ENCODE measurements at regions not wholly inside any gene's neighbourhood (a gene's known extent, or its start where the extent isn't known, plus 50 kb on each side); places are given as distances from the start of the nearest gene placed in this dataset.

DNA sequence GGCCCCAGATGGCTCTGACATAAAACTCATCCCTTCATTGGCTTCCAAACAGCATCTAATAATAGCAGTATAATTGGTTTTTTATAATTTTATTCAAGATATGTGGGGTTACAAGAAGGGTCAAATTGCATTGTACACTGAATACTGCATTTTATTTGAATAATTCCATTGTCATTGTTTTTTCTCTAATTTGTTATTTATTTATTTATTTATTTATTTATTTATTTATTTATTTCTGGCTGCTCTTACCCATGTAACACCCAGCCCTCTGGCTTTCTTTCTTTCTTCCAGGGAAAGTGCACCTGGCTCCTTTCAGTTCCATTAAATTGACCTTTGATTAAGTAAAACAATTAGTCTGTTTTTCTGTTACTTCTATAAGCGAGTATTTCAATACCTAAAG, 210.1 kb downstream of the CDH9 start:
- DNase-seq: no peak

DNA sequence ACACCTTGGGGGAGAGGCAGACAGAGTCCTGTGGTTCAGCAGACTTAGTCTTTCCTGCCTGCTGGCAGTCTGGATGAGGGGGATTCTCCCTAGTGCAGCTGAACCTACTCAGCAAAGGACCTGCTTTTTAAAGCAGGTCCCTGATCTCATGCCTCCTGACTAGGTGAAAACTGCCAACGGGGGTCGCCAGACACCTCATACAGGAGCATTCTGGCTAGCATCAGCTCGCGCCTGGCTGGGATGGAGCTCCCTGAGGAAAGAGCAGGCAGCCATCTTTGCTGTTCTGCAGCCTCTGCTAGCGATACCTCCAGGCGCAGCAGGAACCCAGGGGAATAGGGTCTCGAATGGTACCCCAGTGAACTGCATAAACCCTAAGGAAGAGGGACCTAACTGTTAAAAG, 225.2 kb downstream of the CDH9 start:
- no peak for DNase-seq

DNA sequence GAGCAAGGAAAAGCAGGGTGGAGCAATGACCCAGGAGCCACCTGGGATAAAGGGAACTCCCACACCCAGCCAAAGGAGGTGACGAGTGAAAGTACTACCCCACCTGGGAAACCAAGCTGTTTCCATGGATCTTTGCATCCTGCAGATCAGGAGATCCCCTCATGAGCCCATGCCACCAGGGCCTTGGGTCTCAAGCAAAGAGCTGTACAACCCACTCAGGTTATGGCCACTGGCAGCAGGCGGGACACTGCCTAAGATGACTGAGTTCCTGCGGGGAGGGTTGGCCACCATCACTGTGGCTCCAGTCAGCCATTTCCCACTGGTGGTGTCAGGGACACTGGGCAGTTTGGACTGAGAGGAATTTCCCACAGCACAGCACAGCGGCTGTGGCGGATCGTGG, 225.7 kb downstream of the CDH9 start:
- DNase-seq: no peak

- no peak for DNase-seq
Observed at GRCh38 chr5:26807231-26808199, 230.9 kb downstream of the CDH9 start.

DNA sequence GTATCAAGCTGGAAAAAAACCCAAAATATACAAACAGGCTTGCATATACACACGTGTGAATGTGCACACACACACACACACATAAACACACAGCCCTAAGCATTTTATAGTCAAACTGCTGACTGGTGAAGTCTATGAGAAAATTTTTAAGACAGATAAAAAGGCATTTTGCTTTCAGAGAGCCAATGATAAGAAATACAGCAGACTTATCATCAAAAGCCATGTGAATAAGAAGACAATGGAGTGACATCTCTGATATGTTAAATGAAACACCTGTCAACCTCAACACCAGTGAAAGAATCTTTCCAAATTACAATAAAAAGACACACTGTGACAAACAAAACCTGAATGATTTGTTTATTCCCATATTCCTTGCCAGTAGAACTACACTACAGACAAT, 233.3 kb downstream of the CDH9 start:
- DNase-seq: no peak

GRCh38 chr5:26802944-26803343, 235.4 kb downstream of the CDH9 start:
- no peak for DNase-seq

DNA sequence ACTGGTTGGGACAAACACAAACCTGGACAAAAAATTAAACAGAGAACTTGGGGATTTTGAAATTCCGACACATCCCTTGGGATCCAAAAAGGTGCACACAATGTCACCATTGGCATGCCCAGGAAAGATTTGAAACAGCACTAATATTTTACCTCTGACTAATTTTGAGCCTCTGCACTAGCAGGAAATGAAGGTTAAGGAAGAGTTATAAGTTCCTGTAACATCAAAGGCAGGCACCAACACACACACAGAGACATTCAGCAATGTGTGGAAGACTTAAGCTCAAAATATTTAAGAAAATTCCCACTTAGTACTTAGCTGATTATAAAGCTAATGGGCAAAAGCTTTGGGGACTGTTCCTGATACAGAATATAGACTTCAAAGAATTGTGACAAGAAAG, 247.0 kb downstream of the CDH9 start:
- DNase-seq: no peak

- no peak for DNase-seq
Observed at GRCh38 chr5:26791021-26791420, 247.4 kb downstream of the CDH9 start.

DNA sequence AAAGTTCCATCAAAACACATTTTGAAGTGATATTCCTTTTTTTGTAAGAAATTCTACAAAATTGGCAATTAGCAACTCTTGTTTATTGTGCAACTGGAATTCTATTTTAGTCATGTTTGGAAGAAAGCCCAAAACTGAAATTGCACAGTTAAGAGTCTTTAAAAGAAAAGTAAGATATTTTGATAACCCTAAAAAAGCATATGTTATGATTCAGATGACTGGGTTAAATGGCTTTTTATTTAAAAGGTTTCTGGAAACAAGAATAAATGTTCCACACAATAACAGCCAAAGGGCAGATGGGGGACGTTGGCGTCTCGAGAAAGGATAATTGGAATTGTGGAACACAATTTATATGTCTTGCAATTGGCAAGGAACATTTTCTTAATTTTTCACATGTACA, 275.2 kb downstream of the CDH9 start:
- no peak for DNase-seq

DNA sequence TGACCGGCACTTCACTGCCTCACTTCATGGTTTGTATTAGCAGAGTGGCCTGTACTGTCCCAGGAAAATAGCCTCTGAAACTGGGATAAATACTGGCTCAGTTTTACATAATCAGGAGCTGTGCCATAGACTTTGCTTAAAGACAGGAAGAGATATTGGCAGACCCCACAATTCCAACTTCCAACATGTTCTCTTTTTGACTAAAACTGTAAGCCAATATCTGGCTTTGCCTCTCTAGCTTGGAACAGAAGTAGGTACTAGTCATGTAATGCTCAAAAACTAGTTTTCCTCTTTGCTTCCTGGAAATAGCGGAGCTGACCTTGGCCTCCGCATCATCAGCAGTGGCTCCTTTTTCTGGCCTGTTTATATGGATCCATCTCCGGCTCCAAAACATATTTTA, 276.9 kb downstream of the CDH9 start:
- no peak for DNase-seq

- DNase-seq: no peak
Observed at GRCh38 chr5:26761045-26761444, 277.3 kb downstream of the CDH9 start.

DNA sequence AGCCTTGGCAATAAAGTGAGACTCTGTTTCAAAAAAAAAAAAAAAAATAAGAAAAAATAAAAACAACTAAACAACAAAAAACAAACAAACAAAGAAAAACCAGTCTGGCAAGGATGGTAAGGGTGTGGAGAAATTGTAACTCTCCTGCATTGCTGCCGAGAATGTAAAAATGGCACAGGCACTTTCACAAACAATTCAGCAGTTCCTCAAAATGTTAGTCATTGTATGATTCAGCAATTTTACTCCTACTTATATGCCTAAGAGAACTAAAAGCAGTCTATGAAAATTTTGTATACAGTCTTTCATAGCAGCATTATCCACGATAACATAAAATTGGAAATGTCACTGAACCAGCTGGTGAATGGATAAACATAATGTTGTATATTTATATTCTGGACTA, 280.4 kb downstream of the CDH9 start:
- DNase-seq: no peak

GRCh38 chr5:26749829-26750228, 288.6 kb downstream of the CDH9 start:
- DNase-seq: no peak

GRCh38 chr5:26740182-26740581, 298.2 kb downstream of the CDH9 start:
- no peak for DNase-seq

DNA sequence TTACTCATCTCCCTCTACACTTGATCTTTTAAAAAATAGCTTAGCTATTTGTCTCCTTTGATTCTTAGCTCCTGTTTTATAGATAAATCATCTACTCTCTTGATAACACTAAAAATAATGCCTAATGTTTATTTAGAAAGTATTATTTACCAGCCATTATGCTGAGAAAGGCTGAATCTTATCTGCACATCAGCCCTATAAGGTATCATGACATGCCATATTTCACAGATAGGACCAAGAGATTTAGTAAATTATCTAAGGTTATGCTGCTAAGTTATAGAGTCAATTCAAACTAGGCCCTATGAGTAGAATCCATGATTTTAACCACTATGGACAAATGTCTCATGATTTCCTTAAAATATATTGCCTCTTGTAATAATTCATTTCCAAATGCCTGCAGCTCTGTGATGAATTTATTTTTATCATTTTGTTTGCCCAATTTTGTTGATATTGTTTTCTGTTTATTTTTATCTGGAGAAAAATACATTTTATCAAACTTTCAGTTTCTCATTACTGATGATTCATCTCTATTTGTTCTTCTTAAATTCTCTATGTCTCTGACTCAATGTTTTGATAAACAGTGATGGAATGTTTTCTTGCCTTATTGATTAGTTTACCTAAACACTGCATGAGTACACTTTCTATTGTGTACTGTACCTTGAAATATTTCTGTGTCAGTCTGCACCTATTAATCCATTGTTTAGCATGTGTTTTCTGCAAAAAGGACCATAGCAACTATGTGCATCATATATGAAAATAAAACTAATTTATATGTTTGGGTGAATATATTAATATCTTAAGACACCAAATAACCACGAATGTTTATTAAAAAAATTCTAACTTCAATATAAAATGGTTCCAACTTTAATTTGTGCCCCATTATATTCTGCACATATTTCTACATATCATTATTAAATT, 300.8 kb downstream of the CDH9 start:
- no peak for DNase-seq

- no peak for DNase-seq
Observed at GRCh38 chr5:26727916-26728315, 310.5 kb downstream of the CDH9 start.

DNA sequence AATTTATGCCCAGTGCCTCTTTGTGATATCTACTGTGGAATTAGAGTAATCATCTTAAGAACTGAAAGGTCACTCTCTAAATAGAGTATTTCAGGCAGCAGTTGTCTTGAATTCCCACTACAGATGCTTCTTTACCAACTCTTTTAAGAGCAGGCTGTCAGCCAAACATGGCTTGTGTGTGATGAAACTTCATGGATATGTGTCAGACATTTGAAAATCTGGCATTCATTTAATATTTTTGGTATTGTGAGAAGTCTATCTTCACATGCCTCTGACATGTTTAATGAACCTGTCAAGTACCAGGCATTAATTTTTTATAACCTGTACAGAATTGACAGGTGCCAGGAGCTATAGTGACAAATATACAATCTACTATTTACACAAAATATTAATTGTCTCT, 318.6 kb downstream of the CDH9 start:
- no peak for DNase-seq

DNA sequence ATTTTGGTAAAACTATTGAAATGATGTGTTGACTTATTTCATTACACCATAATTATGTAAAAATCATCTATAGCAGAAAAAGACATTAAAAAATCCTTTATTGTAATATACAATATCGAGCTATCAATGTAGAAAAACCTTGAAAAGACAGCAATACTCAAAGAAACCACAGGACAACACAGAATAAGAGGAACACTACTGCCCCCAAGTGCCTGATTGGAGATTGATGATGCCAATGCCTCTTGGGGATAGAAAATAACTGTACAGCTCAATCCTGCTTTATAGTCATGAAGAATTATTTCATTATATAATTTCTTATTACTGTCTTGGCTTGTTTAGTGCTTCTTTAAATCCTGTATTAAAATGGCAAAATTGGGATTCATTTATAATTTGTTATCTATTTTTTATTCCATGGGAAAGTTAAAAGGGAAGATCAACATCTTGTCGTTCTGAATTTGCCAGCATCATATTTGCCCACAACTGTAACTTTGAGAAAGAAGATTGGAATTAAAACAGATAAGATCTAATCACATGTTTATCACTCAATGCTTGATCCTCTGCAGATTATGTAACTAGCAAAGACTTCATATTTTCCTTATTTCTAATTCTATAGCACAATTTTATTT, 337.5 kb downstream of the CDH9 start:
- no peak for DNase-seq

- no peak for DNase-seq
Observed at GRCh38 chr5:26692952-26693351, 345.4 kb downstream of the CDH9 start.

DNA sequence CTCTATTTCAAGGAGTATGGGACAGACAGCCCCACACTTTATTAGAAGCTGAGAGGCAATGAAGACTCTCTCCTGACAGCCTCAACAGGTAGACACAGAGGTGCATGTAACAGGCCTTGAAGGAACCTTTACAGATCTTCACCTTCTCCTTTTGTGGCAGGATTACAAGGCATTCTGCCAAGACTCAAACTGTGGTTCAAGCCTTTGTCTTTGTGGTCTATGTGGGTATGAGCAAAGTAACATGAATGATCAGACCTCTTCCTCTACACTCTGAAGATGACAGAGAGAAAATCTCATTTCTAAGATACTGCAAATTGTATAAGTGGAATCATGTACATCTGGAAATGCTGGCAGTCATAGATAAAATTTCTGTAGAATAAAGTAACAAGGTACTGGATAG, 346.9 kb downstream of the CDH9 start:
- DNase-seq: no peak

- no peak for DNase-seq
Observed at GRCh38 chr5:26690511-26690910, 347.9 kb downstream of the CDH9 start.

GRCh38 chr5:26681861-26682260, 356.5 kb downstream of the CDH9 start:
- no peak for DNase-seq

DNA sequence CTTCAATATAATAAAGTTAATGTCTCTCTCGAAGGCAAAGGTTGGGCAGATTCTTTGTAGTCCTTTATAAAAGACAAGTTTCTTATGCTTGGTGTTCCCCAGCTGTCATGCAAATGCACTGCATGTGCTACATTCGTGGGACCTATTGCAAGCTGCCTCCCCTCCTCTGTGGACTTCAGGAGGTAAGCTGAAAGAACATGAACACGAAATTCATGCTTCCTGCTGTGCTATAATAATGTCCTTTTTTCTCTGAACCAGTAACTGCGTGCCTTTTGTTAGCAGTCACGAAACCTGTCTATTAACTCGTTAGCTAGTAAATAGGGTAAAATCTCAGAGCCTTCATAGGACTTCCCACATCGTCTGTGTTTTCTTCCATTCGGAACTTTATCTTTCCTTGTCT, 363.5 kb downstream of the CDH9 start:
- DNase-seq: no peak

Data from activated naive CD4-positive, alpha-beta T cell treated with anti-CD3 and anti-CD28 coated beads, Interleukin-2, amount 50 U/mL, for 16 hours (primary cell).